ENCODE measurements at regions not wholly inside any gene's neighbourhood (a gene's known extent, or its start where the extent isn't known, plus 50 kb on each side); places are given as distances from the start of the nearest gene placed in this dataset.

- DNase-seq: no peak
These were observed 155.0 kb upstream of the IRX2 start for GRCh38 chr5:2906302-2907090.

- no peak for DNase-seq
These were observed 154.3 kb upstream of the IRX2 start for GRCh38 chr5:2905741-2906140.

- DNase-seq: no peak
These were observed 153.5 kb upstream of the IRX2 start for GRCh38 chr5:2904956-2905355.

GRCh38 chr5:2904399-2904798 is 152.9 kb upstream of the IRX2 start:
- no peak for DNase-seq

- DNase-seq: no peak
These were observed 152.2 kb upstream of the IRX2 start for GRCh38 chr5:2903451-2904395.

- no peak for DNase-seq
These were observed 151.3 kb upstream of the IRX2 start for GRCh38 chr5:2902742-2903297.

GRCh38 chr5:2902186-2902585 is 150.7 kb upstream of the IRX2 start:
- DNase-seq: no peak

GRCh38 chr5:2901511-2901910 is 150.0 kb upstream of the IRX2 start:
- DNase-seq: no peak

GRCh38 chr5:2901096-2901495 is 149.6 kb upstream of the IRX2 start:
- no peak for DNase-seq

GRCh38 chr5:2900360-2900759 is 148.9 kb upstream of the IRX2 start:
- DNase-seq: no peak

- no peak for DNase-seq
These were observed 147.8 kb upstream of the IRX2 start for GRCh38 chr5:2899311-2899710.

GRCh38 chr5:2898661-2899060 is 147.2 kb upstream of the IRX2 start:
- no peak for DNase-seq

- DNase-seq: no peak
These were observed 145.9 kb upstream of the IRX2 start for GRCh38 chr5:2897276-2897961.

- DNase-seq: no peak
These were observed 145.1 kb upstream of the IRX2 start for GRCh38 chr5:2896371-2897275.

- DNase-seq: no peak
These were observed 144.4 kb upstream of the IRX2 start for GRCh38 chr5:2895876-2896275.

GRCh38 chr5:2895196-2895595 is 143.7 kb upstream of the IRX2 start:
- DNase-seq: no peak

- no peak for DNase-seq
These were observed 143.3 kb upstream of the IRX2 start for GRCh38 chr5:2894736-2895135.

GRCh38 chr5:2894316-2894715 is 142.8 kb upstream of the IRX2 start:
- DNase-seq: no peak

- DNase-seq: no peak
These were observed 141.1 kb upstream of the IRX2 start for GRCh38 chr5:2892466-2893000.

GRCh38 chr5:2891781-2892180 is 140.3 kb upstream of the IRX2 start:
- no peak for DNase-seq

GRCh38 chr5:2890011-2890410 is 138.5 kb upstream of the IRX2 start:
- DNase-seq: no peak
